ENCODE measurements at regions not wholly inside any gene's neighbourhood (a gene's known extent, or its start where the extent isn't known, plus 50 kb on each side); places are given as distances from the start of the nearest gene placed in this dataset.

DNA sequence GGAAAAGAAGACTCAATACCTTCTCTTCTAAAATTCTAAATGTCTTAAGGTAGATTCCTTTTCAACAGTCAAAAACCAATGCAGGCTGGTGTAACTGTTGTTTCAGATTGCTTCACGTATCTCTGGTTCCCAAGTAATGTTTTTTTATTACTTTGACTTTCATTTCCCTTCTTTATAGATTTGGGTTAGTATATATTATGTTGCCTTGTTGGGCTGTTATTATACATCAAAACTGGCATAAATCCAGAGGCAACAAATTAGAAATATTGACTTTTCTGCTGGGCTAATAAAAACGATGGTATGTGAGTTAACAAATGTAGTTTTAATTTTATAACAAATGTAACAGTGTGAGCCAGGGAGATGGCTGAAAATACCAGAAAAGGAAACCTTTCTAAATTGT is 444.7 kb upstream of the TENM3 start:
- TF ChIP-seq POLR2A (IDR thresholded peaks at IDR 0.05) (no peak), CTCF (IDR thresholded peaks at IDR 0.05) (no peak)
- no peak for ATAC-seq
- no peak for DNase-seq
- no peaks in the 10 kb centered on the region for H3K4me1 ChIP-seq
- intact Hi-C loops (cut with DNase I): no loop called here
- H3K27ac ChIP-seq: no peak overlapping the region
- H3K27me3 ChIP-seq: no peaks in the 10 kb centered on the region
- 68 to 81% (median 76%) methylated on average over 2 of the region's 2 CpGs for WGBS, 4 donors
- no peak overlapping the region for H3K4me3 ChIP-seq
- H3K9me3 ChIP-seq: peaks cover 0 to 11% (median 0%) of the 10 kb centered on the region in 12 donors
- no peaks in the 10 kb centered on the region for H3K36me3 ChIP-seq

GRCh38 chr4:181799561-181800069 is 443.6 kb upstream of the TENM3 start:
- no peaks in the 10 kb centered on the region for H3K36me3 ChIP-seq
- no peak overlapping the region for H3K27ac ChIP-seq
- no peak for TF ChIP-seq CTCF (IDR thresholded peaks at IDR 0.05)
- TF ChIP-seq POLR2A (IDR thresholded peaks at IDR 0.05): no peak
- DNase-seq (no peak), ATAC-seq (no peak)
- H3K4me1 ChIP-seq: no peaks in the 10 kb centered on the region
- 89 to 91% (median 91%) methylated on average over 10 of the region's 10 CpGs for WGBS, 4 donors
- intact Hi-C loops (cut with DNase I): no loop called here
- no peak overlapping the region for H3K4me3 ChIP-seq
- no peaks in the 10 kb centered on the region for H3K27me3 ChIP-seq
- H3K9me3 ChIP-seq: peaks cover 0 to 11% (median 0%) of the 10 kb centered on the region in 12 donors

GRCh38 chr4:181802207-181802606 is 441.0 kb upstream of the TENM3 start:
- no peak for DNase-seq
- H3K4me3 ChIP-seq: no peak overlapping the region
- H3K9me3 ChIP-seq: no peaks in the 10 kb centered on the region
- WGBS, 4 donors: 68 to 82% (median 79%) methylated on average over 2 of the region's 2 CpGs
- H3K36me3 ChIP-seq: no peaks in the 10 kb centered on the region
- no peak for TF ChIP-seq POLR2A (IDR thresholded peaks at IDR 0.05)
- TF ChIP-seq CTCF (IDR thresholded peaks at IDR 0.05): no peak
- H3K4me1 ChIP-seq: no peaks in the 10 kb centered on the region
- ATAC-seq: no peak
- no peaks in the 10 kb centered on the region for H3K27me3 ChIP-seq
- intact Hi-C loops (cut with DNase I): no loop called here
- H3K27ac ChIP-seq: no peak overlapping the region

DNA sequence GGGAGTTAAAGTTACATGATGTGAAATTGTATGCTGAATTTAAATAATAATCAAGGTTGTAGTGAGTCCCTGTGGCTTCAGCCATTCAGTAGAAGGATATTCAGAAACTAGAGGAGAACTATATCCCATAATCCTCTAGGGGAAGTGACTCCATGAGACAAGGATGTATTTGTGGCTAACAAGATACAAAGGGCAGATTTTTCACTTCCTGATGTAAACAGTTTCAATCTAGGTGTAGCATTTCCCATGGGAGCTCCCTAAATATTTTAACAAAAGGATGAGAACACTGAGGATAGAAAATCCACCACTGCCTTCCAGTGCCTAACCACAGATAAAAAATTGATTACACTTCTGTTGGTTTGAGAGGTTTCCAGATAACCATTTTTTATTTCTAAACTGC is 435.4 kb upstream of the TENM3 start:
- H3K27me3 ChIP-seq: no peaks in the 10 kb centered on the region
- intact Hi-C loops (cut with DNase I): no loop called here
- TF ChIP-seq POLR2A (IDR thresholded peaks at IDR 0.05) (no peak), CTCF (IDR thresholded peaks at IDR 0.05) (no peak)

More for the DNA sequence above, 435.4 kb upstream of the TENM3 start:
- Histone ChIP-seq H3K4me1 (peaks cover 0 to 3% (median 0%) of the 10 kb centered on the region in 12 donors), H3K36me3 (no peaks in the 10 kb centered on the region), H3K9me3 (no peaks in the 10 kb centered on the region), H3K4me3 (no peak overlapping the region), H3K27ac (no peak overlapping the region)
- ATAC-seq: no peak
- DNase-seq: no peak

Data from heart left ventricle (tissue), 16 donors.